Fibroblast of skin of abdomen (primary cell): ENCODE measurements at regions not wholly inside any gene's neighbourhood (a gene's known extent, or its start where the extent isn't known, plus 50 kb on each side); places are given as distances from the start of the nearest gene placed in this dataset.

Source experiments
- DNase-seq: peaks from one replicate; pipeline ENCODE4 v3.0.0-alpha.2; 2013

- DNase-seq = no peak
Observed at GRCh38 chr17:77892469-77893143, 65.9 kb upstream of the TNRC6C start.

GRCh38 chr17:77893144-77894044 is 65.1 kb upstream of the TNRC6C start:
- no peak for DNase-seq

- DNase-seq = no peak
Observed at GRCh38 chr17:77894126-77894956, 64.2 kb upstream of the TNRC6C start.

GRCh38 chr17:77897741-77898301 is 60.7 kb upstream of the TNRC6C start:
- DNase-seq = no peak

GRCh38 chr17:77898521-77899434 is 59.7 kb upstream of the TNRC6C start:
- no peak for DNase-seq

GRCh38 chr17:77899498-77899897 is 59.0 kb upstream of the TNRC6C start:
- no peak for DNase-seq

GRCh38 chr17:77901481-77901880 is 57.0 kb upstream of the TNRC6C start:
- DNase-seq = no peak

GRCh38 chr17:77905266-77905665 is 53.2 kb upstream of the TNRC6C start:
- DNase-seq = no peak

GRCh38 chr17:77905766-77906165 is 52.7 kb upstream of the TNRC6C start:
- DNase-seq = no peak

- DNase-seq = no peak
Observed at GRCh38 chr17:77906377-77906871, 52.1 kb upstream of the TNRC6C start.

GRCh38 chr17:77907497-77908461 is 50.7 kb upstream of the TNRC6C start:
- no peak for DNase-seq

- DNase-seq = no peak
Observed at GRCh38 chr17:77908501-77908900, 50.0 kb upstream of the TNRC6C start.
